ENCODE measurements at regions not wholly inside any gene's neighbourhood (a gene's known extent, or its start where the extent isn't known, plus 50 kb on each side); places are given as distances from the start of the nearest gene placed in this dataset.
"Not testable (repeated sequence)": the region's sequence is repeated elsewhere in the genome, so short reads cannot be mapped to it uniquely, and the experiment has no call there.

- no peak for DNase-seq (ENCODE audit: low read depth)
- no peak for TF ChIP-seq CTCF (conservative IDR thresholded peaks at IDR 0.05; ENCODE audit: control insufficient read depth, insufficient read depth, low read depth, low read length)
- no peak overlapping the region for H3K4me3 ChIP-seq (ENCODE audit: control insufficient read depth, low read depth, low read length)
Observed at GRCh38 chr3:3927965-3928364, 128.7 kb downstream of the LRRN1 start.

DNA sequence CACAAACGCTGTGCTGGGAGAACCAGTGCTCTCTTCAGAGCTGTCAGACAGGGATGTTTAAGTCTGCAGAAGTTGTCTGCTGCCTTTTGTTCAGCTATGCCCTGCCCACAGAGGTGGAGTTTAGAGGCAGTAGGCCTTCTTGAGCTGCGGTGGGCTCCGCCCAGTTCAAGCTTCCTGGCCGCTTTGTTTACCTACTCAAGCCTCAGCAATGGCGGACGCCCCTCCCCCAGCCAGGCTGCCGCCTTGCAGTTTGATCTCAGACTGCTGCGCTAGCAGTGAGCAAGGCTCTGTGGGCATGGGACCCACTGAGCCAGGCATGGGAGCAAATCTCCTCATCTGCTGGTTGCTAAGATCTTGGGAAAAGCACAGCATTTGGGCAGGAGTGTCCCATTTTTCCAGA, 142.1 kb downstream of the LRRN1 start:
- H3K4me3 ChIP-seq (ENCODE audit: control insufficient read depth, low read depth, low read length); DNase-seq (ENCODE audit: low read depth): not testable (repeated sequence)

DNA sequence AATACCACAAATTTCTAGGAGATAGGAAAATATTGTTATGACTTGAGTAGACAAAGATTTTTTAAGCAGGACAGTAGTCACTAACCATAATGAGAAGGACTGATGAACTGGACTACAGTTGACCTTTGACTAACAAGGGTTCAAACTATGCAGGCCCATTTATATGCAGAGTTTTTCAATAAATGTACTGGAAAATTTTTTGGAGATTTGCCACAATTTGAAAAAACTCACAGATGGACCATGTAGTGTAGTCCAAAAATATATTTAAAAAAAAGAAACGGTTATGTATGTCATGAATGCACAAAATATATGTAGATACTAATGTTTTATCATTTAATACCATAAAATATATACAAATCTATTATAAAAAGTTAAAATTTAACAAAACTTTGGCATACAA, 151.8 kb downstream of the LRRN1 start:
- TF ChIP-seq CTCF (conservative IDR thresholded peaks at IDR 0.05; ENCODE audit: control insufficient read depth, insufficient read depth, low read depth, low read length), result no peak
- H3K4me3 ChIP-seq (ENCODE audit: control insufficient read depth, low read depth, low read length), result no peak overlapping the region
- DNase-seq (ENCODE audit: low read depth), result no peak

GRCh38 chr3:3951501-3951900, 152.3 kb downstream of the LRRN1 start:
- H3K4me3 ChIP-seq (ENCODE audit: control insufficient read depth, low read depth, low read length), result no peak overlapping the region
- no peak for DNase-seq (ENCODE audit: low read depth)
- no peak for TF ChIP-seq CTCF (conservative IDR thresholded peaks at IDR 0.05; ENCODE audit: control insufficient read depth, insufficient read depth, low read depth, low read length)

DNA sequence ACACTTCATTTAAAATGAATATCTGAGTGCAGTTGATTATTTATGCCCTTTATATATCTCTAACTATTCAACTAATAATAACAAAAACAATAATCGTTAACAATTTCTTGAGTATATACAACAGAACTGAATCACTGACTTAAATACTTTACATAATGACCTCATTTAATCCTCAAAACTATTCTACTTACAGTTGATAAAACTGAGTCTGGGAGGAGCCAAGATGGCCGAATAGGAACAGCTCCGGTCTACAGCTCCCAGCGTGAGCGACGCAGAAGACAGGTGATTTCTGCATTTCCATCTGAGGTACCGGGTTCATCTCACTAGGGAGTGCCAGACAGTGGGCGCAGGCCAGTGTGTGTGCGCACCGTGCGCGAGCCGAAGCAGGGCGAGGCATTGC, 163.6 kb downstream of the LRRN1 start:
- H3K4me3 ChIP-seq (ENCODE audit: control insufficient read depth, low read depth, low read length); DNase-seq (ENCODE audit: low read depth): not testable (repeated sequence)

- no peak for DNase-seq (ENCODE audit: low read depth)
- TF ChIP-seq CTCF (conservative IDR thresholded peaks at IDR 0.05; ENCODE audit: control insufficient read depth, insufficient read depth, low read depth, low read length), result no peak
- H3K4me3 ChIP-seq (ENCODE audit: control insufficient read depth, low read depth, low read length), result no peak overlapping the region
Observed at GRCh38 chr3:3984053-3984452, 184.8 kb downstream of the LRRN1 start.

- DNase-seq (ENCODE audit: low read depth), result no peak
- no peak for TF ChIP-seq CTCF (conservative IDR thresholded peaks at IDR 0.05; ENCODE audit: control insufficient read depth, insufficient read depth, low read depth, low read length)
- no peak overlapping the region for H3K4me3 ChIP-seq (ENCODE audit: control insufficient read depth, low read depth, low read length)
Observed at GRCh38 chr3:3991598-3991997, 192.4 kb downstream of the LRRN1 start.

- DNase-seq (ENCODE audit: low read depth), result no peak
- no peak for TF ChIP-seq CTCF (conservative IDR thresholded peaks at IDR 0.05; ENCODE audit: control insufficient read depth, insufficient read depth, low read depth, low read length)
- H3K4me3 ChIP-seq (ENCODE audit: control insufficient read depth, low read depth, low read length), result no peak overlapping the region
Observed at GRCh38 chr3:3992312-3992874, 193.2 kb downstream of the LRRN1 start.

All from fibroblast of mammary gland (primary cell).